Esophagus squamous epithelium (tissue), 4 donors: ENCODE measurements at regions not wholly inside any gene's neighbourhood (a gene's known extent, or its start where the extent isn't known, plus 50 kb on each side); places are given as distances from the start of the nearest gene placed in this dataset.

Experiments used
- CTCF ChIP-seq, 6 experiments: fragments of 450-650 bp in 4 of 6; fragments of 200-600 bp in 2 of 6; sonication (generic) in 2 of 6; IDR thresholded peaks; one replicate each; pipeline ENCODE4 v1.5.1; 2016 to 2019; ENCODE audit warnings: antibody characterized with exemption in 6 of 6, mild to moderate bottlenecking in 4 of 6, moderate library complexity in 4 of 6
- POLR2A ChIP-seq, 4 donors: fragments of 450-650 bp; IDR thresholded peaks; one replicate each; pipeline ENCODE4 v1.6.1; 2017; ENCODE audit warnings: antibody characterized with exemption in 4 of 4, mild to moderate bottlenecking in 4 of 4, moderate library complexity in 3 of 4

- TF ChIP-seq POLR2A (IDR thresholded peaks at IDR 0.05) (no peak), CTCF (IDR thresholded peaks at IDR 0.05) (no peak)
Measured at GRCh38 chr4:189029976-189030504, 890.8 kb downstream of the TRIML1 start.
